Loucy (cell line): ENCODE measurements at regions not wholly inside any gene's neighbourhood (a gene's known extent, or its start where the extent isn't known, plus 50 kb on each side); places are given as distances from the start of the nearest gene placed in this dataset.

ENCODE experiments used
- CTCF ChIP-seq: fragments of 200-600 bp; sonication (generic); conservative IDR thresholded peaks from 2 replicates; pipeline ENCODE4 v1.5.1; 2014; ENCODE audit warnings: mild to moderate bottlenecking, antibody characterized with exemption, low read length
- EZH2phosphoT487 ChIP-seq: fragments of 200-600 bp; IDR thresholded peaks from 2 replicates; pipeline ENCODE4 v1.6.1; 2018; ENCODE audit warnings: antibody characterized with exemption, mild to moderate bottlenecking, moderate library complexity, borderline replicate concordance

- no peak for TF ChIP-seq CTCF
- no peak for TF ChIP-seq EZH2phosphoT487
Observed at GRCh38 chr3:25872200-25872877, 82.4 kb downstream of the OXSM start.
